SHP77 (cell line): ENCODE measurements at regions not wholly inside any gene's neighbourhood (a gene's known extent, or its start where the extent isn't known, plus 50 kb on each side); places are given as distances from the start of the nearest gene placed in this dataset.
"Not testable (repeated sequence)": the region's sequence is repeated elsewhere in the genome, so short reads cannot be mapped to it uniquely, and the experiment has no call there.

Experiments used
- DNase-seq, 2 experiments: peaks; one replicate each; lab custom pipeline; 2025; lab: John Stamatoyannopoulos, UW

GRCh38 chr4:138614398-138615142 lies 372.4 kb upstream of the SLC7A11 start:
- DNase-seq: no peak

- DNase-seq: no peak
Measured at GRCh38 chr4:138612428-138612827, 370.3 kb upstream of the SLC7A11 start.

GRCh38 chr4:138611721-138612120 lies 369.6 kb upstream of the SLC7A11 start:
- DNase-seq: no peak

- DNase-seq: no peak
Measured at GRCh38 chr4:138611017-138611416, 368.9 kb upstream of the SLC7A11 start.

- DNase-seq: no peak
Measured at GRCh38 chr4:138609943-138610350, 367.8 kb upstream of the SLC7A11 start.

GRCh38 chr4:138604556-138604955 lies 362.4 kb upstream of the SLC7A11 start:
- no peak for DNase-seq

- DNase-seq: no peak
Measured at GRCh38 chr4:138602664-138603063, 360.5 kb upstream of the SLC7A11 start.

GRCh38 chr4:138599965-138600364 lies 357.8 kb upstream of the SLC7A11 start:
- no peak for DNase-seq

GRCh38 chr4:138598226-138598625 lies 356.1 kb upstream of the SLC7A11 start:
- DNase-seq: no peak

- DNase-seq: no peak
Measured at GRCh38 chr4:138596896-138597295, 354.7 kb upstream of the SLC7A11 start.

- DNase-seq: no peak
Measured at GRCh38 chr4:138595731-138596460, 353.7 kb upstream of the SLC7A11 start.

GRCh38 chr4:138595171-138595570 lies 353.0 kb upstream of the SLC7A11 start:
- DNase-seq: no peak

- no peak for DNase-seq
Measured at GRCh38 chr4:138592796-138593195, 350.6 kb upstream of the SLC7A11 start.

- DNase-seq: no peak
Measured at GRCh38 chr4:138591808-138592207, 349.7 kb upstream of the SLC7A11 start.

- no peak for DNase-seq
Measured at GRCh38 chr4:138588501-138588900, 346.4 kb upstream of the SLC7A11 start.

- DNase-seq: no peak
Measured at GRCh38 chr4:138579146-138579545, 337.0 kb upstream of the SLC7A11 start.

- not testable (repeated sequence) for DNase-seq
Measured at GRCh38 chr4:138577826-138578225, 335.7 kb upstream of the SLC7A11 start.

- no peak for DNase-seq
Measured at GRCh38 chr4:138577145-138577544, 335.0 kb upstream of the SLC7A11 start.

- DNase-seq: peak; percentile 24 to 29
Measured at GRCh38 chr4:138576684-138577083, 334.5 kb upstream of the SLC7A11 start.

- DNase-seq: no peak
Measured at GRCh38 chr4:138573246-138573645, 331.1 kb upstream of the SLC7A11 start.

GRCh38 chr4:138572007-138572406 lies 329.9 kb upstream of the SLC7A11 start:
- no peak for DNase-seq

GRCh38 chr4:138567696-138568095 lies 325.5 kb upstream of the SLC7A11 start:
- DNase-seq: no peak

- DNase-seq: no peak
Measured at GRCh38 chr4:138565576-138565975, 323.4 kb upstream of the SLC7A11 start.
